Liver (tissue), 8 donors: ENCODE measurements at regions not wholly inside any gene's neighbourhood (a gene's known extent, or its start where the extent isn't known, plus 50 kb on each side); places are given as distances from the start of the nearest gene placed in this dataset.

ENCODE experiments used
- DNase-seq: peaks from one replicate; pipeline ENCODE4 v3.0.0-alpha.2; 2017; ENCODE audit warnings: low spot score
- H3K27ac ChIP-seq, 2 donors: one replicate each; pipeline ENCODE4 v1.7.0; 2013; ENCODE audit warnings: inconsistent platforms in 2 of 2, low read length in 2 of 2, control low read depth in 1 of 2, low read depth in 1 of 2, mild to moderate bottlenecking in 1 of 2
- H3K27me3 ChIP-seq, 4 donors: one replicate each; pipeline versions ENCODE4 v1.6.1 to v1.7.0; 2013; ENCODE audit warnings: low read length in 3 of 4, inconsistent platforms in 1 of 4, mild to moderate bottlenecking in 1 of 4, moderate library complexity in 1 of 4; ENCODE audit not compliant: control insufficient read depth in 4 of 4, insufficient read depth in 4 of 4
- H3K36me3 ChIP-seq, 4 donors: one replicate each; pipeline versions ENCODE4 v1.6.1 to v1.7.0; 2013; ENCODE audit warnings: low read length in 3 of 4, mild to moderate bottlenecking in 3 of 4, low read depth in 1 of 4, moderate library complexity in 1 of 4; ENCODE audit not compliant: control insufficient read depth in 4 of 4, insufficient read depth in 3 of 4
- H3K4me1 ChIP-seq, 4 donors: one replicate each; pipeline versions ENCODE4 v1.6.1 to v1.7.0; 2013; ENCODE audit warnings: low read length in 3 of 4, mild to moderate bottlenecking in 3 of 4, moderate library complexity in 1 of 4; ENCODE audit not compliant: control insufficient read depth in 4 of 4, insufficient read depth in 4 of 4
- H3K4me3 ChIP-seq, 3 donors: one replicate each; pipeline versions ENCODE4 v1.6.1 to v1.7.0; 2013; ENCODE audit warnings: low read length in 3 of 3, control low read depth in 1 of 3, low read depth in 1 of 3, mild to moderate bottlenecking in 1 of 3
- H3K9ac ChIP-seq, 2 donors: one replicate each; pipeline ENCODE4 v1.7.0; 2013; ENCODE audit warnings: low read length in 2 of 2, mild to moderate bottlenecking in 2 of 2, moderate library complexity in 2 of 2, control low read depth in 1 of 2, low read depth in 1 of 2
- H3K9me3 ChIP-seq, 4 donors: one replicate each; pipeline versions ENCODE4 v1.6.1 to v1.7.0; 2013; ENCODE audit warnings: low read length in 3 of 4; ENCODE audit not compliant: control insufficient read depth in 4 of 4
- ATF3 ChIP-seq: IDR thresholded peaks from 2 replicates; pipeline ENCODE4 v1.6.1; 2016; ENCODE audit warnings: antibody characterized with exemption
- CTCF ChIP-seq: fragments of 150-350 bp; IDR thresholded peaks from 2 replicates; pipeline ENCODE4 v1.5.1; 2017; ENCODE audit warnings: improper control_type of control experiment, low read depth, low read length; ENCODE audit not compliant: missing input control
- EGR1 ChIP-seq, 2 donors: IDR thresholded peaks; 2 replicates each; pipeline ENCODE4 v1.6.1; 2016 to 2018; ENCODE audit warnings: antibody characterized with exemption in 2 of 2, low read depth in 2 of 2
- FOXA1 ChIP-seq: IDR thresholded peaks from 2 replicates; pipeline ENCODE4 v1.6.1; 2016; ENCODE audit warnings: antibody characterized with exemption
- FOXA2 ChIP-seq: IDR thresholded peaks from 2 replicates; pipeline ENCODE4 v1.6.1; 2016; ENCODE audit warnings: antibody characterized with exemption
- GABPA ChIP-seq, 2 donors: IDR thresholded peaks in 1 of 2; conservative IDR thresholded peaks in 1 of 2; 2 replicates each; pipeline ENCODE4 v1.6.1; 2016; ENCODE audit warnings: antibody characterized with exemption in 2 of 2, mild to moderate bottlenecking in 1 of 2, moderate library complexity in 1 of 2
- HNF4A ChIP-seq, 2 donors: conservative IDR thresholded peaks; 2 replicates each; pipeline ENCODE4 v1.6.1; 2016; ENCODE audit warnings: antibody characterized with exemption in 2 of 2, mild to moderate bottlenecking in 2 of 2
- HNF4G ChIP-seq: IDR thresholded peaks from 2 replicates; pipeline ENCODE4 v1.6.1; 2016; ENCODE audit warnings: antibody characterized with exemption
- JUND ChIP-seq, 2 donors: IDR thresholded peaks; 2 replicates each; pipeline ENCODE4 v1.6.1; 2016; ENCODE audit warnings: antibody characterized with exemption in 2 of 2
- MAX ChIP-seq: IDR thresholded peaks from 2 replicates; pipeline ENCODE4 v1.6.1; 2016; ENCODE audit warnings: antibody characterized with exemption
- NR2F2 ChIP-seq: IDR thresholded peaks from 2 replicates; pipeline ENCODE4 v1.6.1; 2016; ENCODE audit warnings: antibody characterized with exemption
- RAD21 ChIP-seq, 2 donors: IDR thresholded peaks; 2 replicates each; pipeline ENCODE4 v1.6.1; 2016; ENCODE audit warnings: antibody characterized with exemption in 2 of 2, mild to moderate bottlenecking in 2 of 2
- REST ChIP-seq: IDR thresholded peaks from 2 replicates; pipeline ENCODE4 v1.6.1; 2016; ENCODE audit warnings: antibody characterized with exemption, mild to moderate bottlenecking
- RXRA ChIP-seq, 2 donors: IDR thresholded peaks; 2 replicates each; pipeline ENCODE4 v1.6.1; 2017 to 2018; ENCODE audit warnings: antibody characterized with exemption in 2 of 2, mild to moderate bottlenecking in 1 of 2
- SP1 ChIP-seq: IDR thresholded peaks from 2 replicates; pipeline ENCODE4 v1.6.1; 2018; ENCODE audit warnings: antibody characterized with exemption, mild to moderate bottlenecking
- TAF1 ChIP-seq: conservative IDR thresholded peaks from 2 replicates; pipeline ENCODE4 v1.6.1; 2016; ENCODE audit warnings: antibody characterized with exemption, mild to moderate bottlenecking
- YY1 ChIP-seq: IDR thresholded peaks from 2 replicates; pipeline ENCODE4 v1.6.1; 2016; ENCODE audit warnings: antibody characterized with exemption, mild to moderate bottlenecking
- ZBTB33 ChIP-seq: IDR thresholded peaks from 2 replicates; pipeline ENCODE4 v1.6.1; 2016; ENCODE audit warnings: antibody characterized with exemption
- WGBS: extraction: QIAGEN DNeasy Blood & Tissue Kit; methylation state at CpG from one replicate; pipeline ENCODE4 v1.1.7; 2013; 5-methylcytosine and 5-hydroxymethylcytosine counted together
- donor health status: healthy.
- donor health status: healthy.
- donor health status: healthy.
- donor health status: healthy.
- donor health status: healthy.

- Histone ChIP-seq H3K4me3 (no peak overlapping the region), H3K27me3 (peaks cover 0 to 12% (median 1%) of the 10 kb centered on the region in 4 donors), H3K27ac (no peak overlapping the region), H3K36me3 (no peaks in the 10 kb centered on the region), H3K4me1 (no peaks in the 10 kb centered on the region), H3K9ac (no peak overlapping the region), H3K9me3 (no peaks in the 10 kb centered on the region)
- no peak for DNase-seq
- WGBS: 84% methylated on average over 7 of the region's 7 CpGs
- TF ChIP-seq TAF1 (no peak), REST (no peak), RXRA (IDR thresholded peaks at IDR 0.05) (no peak), FOXA1 (no peak), EGR1 (IDR thresholded peaks at IDR 0.05; ENCODE audit: low read depth in 2 of 2) (no peak), FOXA2 (no peak), RAD21 (IDR thresholded peaks at IDR 0.05) (no peak), GABPA (IDR thresholded peaks at IDR 0.05 in 1 of 2, conservative IDR thresholded peaks at IDR 0.05 in 1 of 2) (no peak), SP1 (no peak), NR2F2 (no peak), HNF4G (no peak), JUND (IDR thresholded peaks at IDR 0.05) (no peak), ZBTB33 (no peak), YY1 (no peak)
Measured at GRCh38 chr11:46203746-46204145, 73.7 kb upstream of the CREB3L1 start.

GRCh38 chr11:46202696-46203391, 74.6 kb upstream of the CREB3L1 start:
- Histone ChIP-seq H3K4me1 (no peaks in the 10 kb centered on the region), H3K27ac (no peak overlapping the region), H3K4me3 (no peak overlapping the region), H3K9ac (no peak overlapping the region), H3K27me3 (peaks cover 0 to 12% (median 1%) of the 10 kb centered on the region in 4 donors), H3K36me3 (no peaks in the 10 kb centered on the region), H3K9me3 (no peaks in the 10 kb centered on the region)
- TF ChIP-seq RXRA (IDR thresholded peaks at IDR 0.05) (no peak), YY1 (no peak), ZBTB33 (no peak), RAD21 (IDR thresholded peaks at IDR 0.05) (no peak), FOXA1 (no peak), MAX (no peak), CTCF (no peak), TAF1 (no peak), REST (no peak), HNF4A (conservative IDR thresholded peaks at IDR 0.05) (no peak), HNF4G (no peak), JUND (IDR thresholded peaks at IDR 0.05) (no peak), ATF3 (no peak)
- 87% methylated on average over 10 of the region's 10 CpGs for WGBS
- no peak for DNase-seq
